Skeletal muscle satellite cell (primary cell): ENCODE measurements at regions not wholly inside any gene's neighbourhood (a gene's known extent, or its start where the extent isn't known, plus 50 kb on each side); places are given as distances from the start of the nearest gene placed in this dataset.

ENCODE experiments used
- H3K27me3 ChIP-seq: 2 replicates; pipeline ENCODE4 v1.7.0; 2013; ENCODE audit warnings: low read length; ENCODE audit not compliant: control insufficient read depth, insufficient read depth
- H3K36me3 ChIP-seq: 2 replicates; pipeline ENCODE4 v1.7.0; 2013; ENCODE audit warnings: mild to moderate bottlenecking, control low read depth, low read length; ENCODE audit not compliant: insufficient read depth
- H3K4me1 ChIP-seq: 2 replicates; pipeline ENCODE4 v1.7.0; 2013; ENCODE audit warnings: low read length; ENCODE audit not compliant: control insufficient read depth, insufficient read depth
- H3K4me2 ChIP-seq: 2 replicates; pipeline ENCODE4 v1.7.0; 2013; ENCODE audit warnings: mild to moderate bottlenecking, low read length
- H3K4me3 ChIP-seq: 2 replicates; pipeline ENCODE4 v1.7.0; 2013; ENCODE audit warnings: low read length
- H3K9ac ChIP-seq: 2 replicates; pipeline ENCODE4 v1.7.0; 2013; ENCODE audit warnings: mild to moderate bottlenecking, low read depth, low read length, moderate library complexity
- H3K9me3 ChIP-seq: replicated peaks from 2 replicates; pipeline ENCODE4 v1.7.0; 2013; ENCODE audit warnings: mild to moderate bottlenecking, control low read depth, low read length

DNA sequence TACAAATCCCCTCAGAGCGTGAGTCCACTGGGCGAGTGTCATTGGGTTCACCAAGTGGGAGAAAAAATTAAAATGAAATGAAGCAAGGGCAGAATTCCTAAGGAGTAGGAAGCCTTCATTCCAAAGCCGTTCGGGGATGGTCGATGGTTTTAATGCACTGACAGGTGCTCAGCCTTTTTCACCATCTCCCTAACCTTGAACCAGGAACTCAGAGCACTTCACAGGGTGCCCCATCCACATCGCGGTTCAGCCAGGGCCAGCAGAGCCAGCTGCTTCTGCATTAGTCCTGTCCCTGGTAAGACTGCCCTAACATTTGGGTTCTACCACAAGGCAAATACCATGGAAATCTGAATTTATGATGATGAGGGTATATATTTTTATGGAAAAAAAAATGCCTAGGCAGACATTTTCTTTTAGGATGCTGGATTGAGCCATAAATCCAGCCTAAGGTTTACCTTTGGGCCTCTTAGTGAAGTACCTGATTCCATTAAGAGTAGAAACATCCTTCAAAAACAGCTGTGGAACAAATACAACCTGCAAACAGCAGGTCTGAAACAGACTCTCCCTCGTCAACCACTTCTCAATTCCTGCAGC, 203.5 kb upstream of the RNF32 start:
- H3K9ac ChIP-seq: no peak overlapping the region
- H3K4me2 ChIP-seq: no peak overlapping the region
- H3K36me3 ChIP-seq: no peaks in the 10 kb centered on the region
- peaks cover 14% of the 10 kb centered on the region for H3K9me3 ChIP-seq
- H3K27me3 ChIP-seq: no peaks in the 10 kb centered on the region
- no peaks in the 10 kb centered on the region for H3K4me1 ChIP-seq
- H3K4me3 ChIP-seq: no peak overlapping the region

DNA sequence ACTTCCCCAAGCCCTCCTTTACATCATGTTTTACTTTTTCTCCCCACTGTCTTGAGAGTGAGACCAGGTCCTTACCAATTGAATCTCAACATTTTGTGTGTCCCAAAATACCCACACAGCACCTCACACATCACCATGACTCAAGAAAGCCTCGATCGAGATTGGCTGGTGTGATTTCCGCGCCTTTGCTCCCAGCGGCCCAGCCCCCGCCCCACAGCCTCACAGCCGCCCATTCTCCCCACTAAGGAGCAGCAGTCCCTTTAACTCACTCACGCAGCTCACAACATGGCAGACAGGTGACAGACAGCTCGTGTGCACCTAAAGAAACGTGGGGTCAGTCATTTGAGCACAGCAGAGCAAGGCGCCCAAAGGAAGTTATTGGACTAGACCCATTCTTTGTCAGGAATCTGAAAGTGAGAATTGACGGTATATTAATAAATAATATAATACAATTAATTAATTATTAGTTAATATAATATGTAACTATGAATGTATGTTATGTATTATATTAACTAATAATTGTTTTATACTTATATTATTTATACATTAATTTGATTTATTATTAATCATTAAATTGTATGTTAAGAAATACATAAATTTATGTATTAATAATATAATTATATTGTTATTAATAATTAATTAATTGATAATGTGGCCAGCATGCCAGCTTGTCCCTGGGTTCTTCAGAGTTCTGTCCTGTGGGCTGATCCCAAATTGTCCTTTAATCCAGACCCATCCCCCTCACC, 204.9 kb upstream of the RNF32 start:
- H3K36me3 ChIP-seq: no peaks in the 10 kb centered on the region
- no peaks in the 10 kb centered on the region for H3K27me3 ChIP-seq
- H3K9me3 ChIP-seq: peaks cover 8% of the 10 kb centered on the region
- H3K4me1 ChIP-seq: no peaks in the 10 kb centered on the region
- no peak overlapping the region for H3K4me2 ChIP-seq
- H3K4me3 ChIP-seq: no peak overlapping the region
- H3K9ac ChIP-seq: no peak overlapping the region

- Histone ChIP-seq H3K36me3 (no peaks in the 10 kb centered on the region), H3K4me1 (no peaks in the 10 kb centered on the region), H3K9ac (no peak overlapping the region), H3K27me3 (no peaks in the 10 kb centered on the region), H3K4me2 (no peak overlapping the region), H3K9me3 (peaks cover 5% of the 10 kb centered on the region), H3K4me3 (no peak overlapping the region)
Measured at GRCh38 chr7:156434706-156435105, 205.9 kb upstream of the RNF32 start.

DNA sequence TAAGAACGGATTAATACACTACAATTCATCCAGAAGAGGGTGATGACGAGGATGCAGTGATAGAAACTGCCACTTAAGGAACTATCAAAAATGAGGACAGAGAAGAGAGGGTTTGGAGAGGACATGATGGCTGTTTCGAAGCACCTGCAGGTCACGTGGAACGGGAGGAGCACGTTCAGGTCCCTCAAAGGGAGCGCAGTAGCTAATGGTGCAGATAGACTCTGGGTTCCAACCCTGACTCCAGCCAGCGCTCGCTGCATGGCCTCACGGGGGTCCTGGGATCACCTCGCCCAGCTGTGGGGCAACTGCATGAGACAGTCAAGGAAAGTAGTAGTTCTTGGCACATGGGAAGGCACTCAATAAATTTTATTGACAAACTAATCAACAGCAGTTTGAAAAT, 208.6 kb upstream of the RNF32 start:
- Histone ChIP-seq H3K4me1 (no peaks in the 10 kb centered on the region), H3K36me3 (no peaks in the 10 kb centered on the region), H3K4me3 (no peak overlapping the region), H3K9ac (no peak overlapping the region), H3K4me2 (no peak overlapping the region), H3K27me3 (no peaks in the 10 kb centered on the region), H3K9me3 (peaks cover 8% of the 10 kb centered on the region)

- Histone ChIP-seq H3K9me3 (peaks cover 5% of the 10 kb centered on the region), H3K9ac (no peak overlapping the region), H3K27me3 (no peaks in the 10 kb centered on the region), H3K36me3 (no peaks in the 10 kb centered on the region), H3K4me2 (no peak overlapping the region), H3K4me1 (no peaks in the 10 kb centered on the region), H3K4me3 (no peak overlapping the region)
Measured at GRCh38 chr7:156430109-156430508, 210.5 kb upstream of the RNF32 start.

DNA sequence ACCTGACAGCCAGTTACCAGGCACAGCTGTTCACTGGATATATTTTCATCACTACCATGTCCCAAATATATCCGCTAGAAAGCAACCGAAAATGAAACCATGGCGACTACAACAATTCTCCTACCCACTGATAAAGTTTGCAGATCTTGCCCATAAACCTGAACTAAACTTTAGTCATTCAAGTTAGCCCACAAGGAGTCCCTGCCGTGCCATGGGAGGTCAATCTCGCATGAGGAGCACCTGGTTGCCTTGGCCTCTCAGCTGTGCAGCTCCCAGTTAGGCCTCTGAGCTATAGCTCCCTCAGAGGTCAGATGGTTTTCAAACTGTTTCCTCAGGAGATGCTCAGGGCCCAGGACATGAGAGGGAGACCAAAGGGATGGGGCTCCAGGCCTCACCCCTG, 211.1 kb upstream of the RNF32 start:
- Histone ChIP-seq H3K4me1 (no peaks in the 10 kb centered on the region), H3K9me3 (peaks cover 2% of the 10 kb centered on the region), H3K4me2 (no peak overlapping the region), H3K36me3 (no peaks in the 10 kb centered on the region), H3K4me3 (no peak overlapping the region), H3K27me3 (no peaks in the 10 kb centered on the region), H3K9ac (no peak overlapping the region)

DNA sequence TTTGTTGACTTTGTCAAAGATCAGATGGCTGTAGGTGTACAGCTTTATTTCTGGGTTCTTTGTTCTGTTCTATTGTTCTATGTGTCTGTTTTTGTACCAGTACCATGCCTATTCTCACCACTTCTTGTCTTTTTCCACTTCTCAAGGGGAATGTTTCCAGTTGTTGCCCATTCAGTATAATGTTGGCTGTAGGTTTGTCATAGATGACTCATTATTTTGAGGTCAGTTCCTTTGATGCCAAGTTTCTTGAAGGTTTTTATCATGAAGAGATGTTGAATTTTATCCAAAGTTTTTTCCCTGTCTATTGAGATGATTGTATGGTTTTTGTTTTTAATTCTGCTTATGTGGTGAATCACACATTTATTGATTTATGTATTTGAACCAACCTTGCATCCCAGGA, 216.7 kb upstream of the RNF32 start:
- H3K36me3 ChIP-seq: no peaks in the 10 kb centered on the region
- H3K27me3 ChIP-seq: no peaks in the 10 kb centered on the region
- H3K4me2 ChIP-seq: no peak overlapping the region
- H3K9ac ChIP-seq: no peak overlapping the region
- no peak overlapping the region for H3K4me3 ChIP-seq
- no peaks in the 10 kb centered on the region for H3K4me1 ChIP-seq
- H3K9me3 ChIP-seq: peaks cover 2% of the 10 kb centered on the region

GRCh38 chr7:156420496-156420895, 220.1 kb upstream of the RNF32 start:
- Histone ChIP-seq H3K4me1 (no peaks in the 10 kb centered on the region), H3K4me3 (no peak overlapping the region)

DNA sequence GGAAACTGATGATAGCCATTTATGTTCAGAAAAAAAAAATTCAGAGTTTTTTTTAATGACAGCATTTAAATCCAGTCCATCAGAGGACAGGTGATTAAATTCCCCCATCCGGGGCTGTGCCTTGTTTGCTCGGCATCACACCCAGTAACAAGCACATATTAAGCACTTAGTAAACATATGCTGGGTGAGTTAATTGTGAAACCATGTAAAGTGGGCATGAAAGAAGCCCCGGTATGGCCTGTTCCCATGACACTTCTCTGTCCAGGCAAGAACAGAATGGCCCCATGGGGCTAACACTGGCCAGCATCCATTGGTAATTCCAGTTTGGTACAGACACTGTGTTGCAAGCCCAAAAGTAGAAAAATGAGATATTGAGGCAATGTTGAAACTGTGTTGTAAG, 220.8 kb upstream of the RNF32 start:
- Histone ChIP-seq H3K9me3 (peaks cover 9% of the 10 kb centered on the region), H3K9ac (no peak overlapping the region), H3K27me3 (no peaks in the 10 kb centered on the region), H3K36me3 (no peaks in the 10 kb centered on the region), H3K4me3 (no peak overlapping the region), H3K4me2 (no peak overlapping the region), H3K4me1 (no peaks in the 10 kb centered on the region)

More at GRCh38 chr7:156420496-156420895, 220.1 kb upstream of the RNF32 start:
- peaks cover 3% of the 10 kb centered on the region for H3K9me3 ChIP-seq
- H3K9ac ChIP-seq: no peak overlapping the region
- H3K4me2 ChIP-seq: no peak overlapping the region
- no peaks in the 10 kb centered on the region for H3K27me3 ChIP-seq
- H3K36me3 ChIP-seq: no peaks in the 10 kb centered on the region

DNA sequence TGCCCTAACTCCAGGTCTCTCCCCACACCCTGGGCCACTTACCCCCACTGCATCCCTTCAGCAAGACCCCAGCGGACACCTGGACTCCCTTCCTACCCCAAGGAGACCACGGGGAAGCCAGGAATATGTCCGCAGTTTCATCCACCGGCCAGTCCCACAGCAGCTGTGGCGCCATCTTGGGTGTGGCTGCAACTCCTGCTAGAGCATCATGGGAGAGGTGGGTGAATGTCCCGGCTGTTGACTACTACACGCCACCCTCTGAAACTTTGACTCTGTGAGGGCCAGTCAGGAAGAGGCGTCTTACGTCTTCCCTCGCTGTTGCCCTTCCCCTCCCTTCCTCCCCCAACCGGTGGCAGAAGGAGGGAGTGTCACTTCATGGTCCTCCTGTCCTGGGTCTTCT, 238.3 kb upstream of the RNF32 start:
- no peaks in the 10 kb centered on the region for H3K36me3 ChIP-seq
- H3K4me1 ChIP-seq: no peaks in the 10 kb centered on the region
- H3K4me3 ChIP-seq: no peak overlapping the region
- H3K4me2 ChIP-seq: no peak overlapping the region
- no peaks in the 10 kb centered on the region for H3K27me3 ChIP-seq
- H3K9ac ChIP-seq: no peak overlapping the region
- no peaks in the 10 kb centered on the region for H3K9me3 ChIP-seq

DNA sequence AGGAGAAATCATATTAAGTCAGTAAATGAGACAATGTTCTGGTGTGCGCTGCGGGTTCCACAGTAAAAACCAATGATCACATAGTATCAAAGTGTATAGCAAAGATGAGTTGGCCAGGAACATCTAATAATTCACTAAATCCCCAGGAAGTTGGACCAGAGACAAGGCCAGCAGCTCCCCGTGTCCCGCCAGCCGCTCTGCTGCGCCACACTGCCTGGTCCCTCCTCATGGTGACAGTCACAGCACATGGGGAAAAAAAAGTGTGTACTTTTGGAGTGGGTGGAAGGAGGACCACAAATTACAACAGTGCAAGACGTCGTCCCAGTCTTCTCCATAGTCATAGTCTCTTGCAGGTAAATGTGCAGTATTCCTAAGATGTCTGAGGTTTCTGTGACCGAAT, 239.0 kb upstream of the RNF32 start:
- no peak overlapping the region for H3K9ac ChIP-seq
- H3K4me3 ChIP-seq: no peak overlapping the region
- H3K4me2 ChIP-seq: no peak overlapping the region
- no peaks in the 10 kb centered on the region for H3K4me1 ChIP-seq
- H3K27me3 ChIP-seq: no peaks in the 10 kb centered on the region
- H3K36me3 ChIP-seq: no peaks in the 10 kb centered on the region
- H3K9me3 ChIP-seq: no peaks in the 10 kb centered on the region

DNA sequence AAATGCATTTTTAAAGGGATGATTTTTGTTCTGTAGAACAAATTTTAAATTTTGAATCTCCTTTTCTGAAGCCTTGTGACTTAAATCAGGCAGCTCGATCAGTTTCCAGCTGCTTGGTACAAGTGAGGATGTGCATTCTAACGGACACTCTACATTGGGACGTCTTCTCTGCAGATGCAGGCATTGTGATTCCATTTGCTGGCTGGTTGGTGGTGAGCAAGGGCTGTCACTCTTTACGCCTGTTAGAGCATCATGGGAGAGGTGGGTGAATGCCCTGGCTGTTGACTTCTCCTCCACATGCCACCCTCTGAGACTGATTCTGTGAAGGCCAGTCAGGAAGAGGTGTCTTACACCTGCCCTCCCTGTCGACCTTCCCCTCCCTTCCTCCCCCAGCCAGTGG, 240.5 kb upstream of the RNF32 start:
- Histone ChIP-seq H3K4me3 (no peak overlapping the region), H3K4me1 (no peaks in the 10 kb centered on the region), H3K9ac (no peak overlapping the region), H3K4me2 (no peak overlapping the region), H3K27me3 (no peaks in the 10 kb centered on the region), H3K9me3 (no peaks in the 10 kb centered on the region), H3K36me3 (no peaks in the 10 kb centered on the region)
